ENCODE measurements at regions not wholly inside any gene's neighbourhood (a gene's known extent, or its start where the extent isn't known, plus 50 kb on each side); places are given as distances from the start of the nearest gene placed in this dataset.

GRCh38 chr19:16013851-16014840 is 62.1 kb upstream of the TPM4 start:
- FAIRE-seq (no peak), DNase-seq (ENCODE audit: low read depth, low spot score) (no peak)
- no peaks in the 10 kb centered on the region for H3K36me3 ChIP-seq (ENCODE audit: control insufficient read depth in 2 of 2, extremely low read depth in 1 of 2, insufficient read depth in 2 of 2, low read length in 2 of 2)
- no peaks in the 10 kb centered on the region for H3K9me3 ChIP-seq (replicated peaks; ENCODE audit: control insufficient read depth, insufficient read depth, low read length)
- no peak overlapping the region for H3K4me2 ChIP-seq (ENCODE audit: insufficient read depth, low read length)
- H2AFZ ChIP-seq (ENCODE audit: low read depth, low read length), result no peak overlapping the region
- no peaks in the 10 kb centered on the region for H3K79me2 ChIP-seq (ENCODE audit: control insufficient read depth, insufficient read depth, low read length)
- ChIA-PET CTCF (no interaction called here), POLR2A (no interaction called here)
- no peak overlapping the region for H3K27ac ChIP-seq (ENCODE audit: insufficient read depth, low read depth, low read length)
- no peak overlapping the region for H3K9ac ChIP-seq (replicated peaks; ENCODE audit: extremely low read depth, insufficient read depth, low read length)
- no TSS peak for BruUV-seq (replicated peaks)
- H3K9me1 ChIP-seq (replicated peaks; ENCODE audit: control insufficient read depth, extremely low read depth, insufficient read depth, low read length), result no peaks in the 10 kb centered on the region
- no peak overlapping the region for H3K4me3 ChIP-seq (replicated peaks in 1 of 3; ENCODE audit: insufficient read depth in 1 of 3, low read depth in 1 of 3, low read length in 3 of 3)
- intact Hi-C loops (cut with micrococcal nuclease) (no loop called here), dilution Hi-C loops (cut with MboI; ENCODE audit: extremely low pct_ligation_motif_present, low sequenced_read_pairs) (no loop called here)
- H3K4me1 ChIP-seq (ENCODE audit: control insufficient read depth, extremely low read depth, insufficient read depth, low read length), result no peaks in the 10 kb centered on the region
- TF ChIP-seq EZH2 (IDR thresholded peaks at IDR 0.05; ENCODE audit: borderline replicate concordance, low read depth, low read length, severe bottlenecking) (no peak), MYC (IDR thresholded peaks at IDR 0.05; ENCODE audit: low read depth, low read length) (no peak), POLR2AphosphoS5 (IDR thresholded peaks at IDR 0.05; ENCODE audit: insufficient read depth, low read depth, low read length) (no peak), FOS (IDR thresholded peaks at IDR 0.05; ENCODE audit: borderline replicate concordance, insufficient read depth, low read length) (no peak), JUN (IDR thresholded peaks at IDR 0.05; ENCODE audit: borderline replicate concordance, insufficient read depth, insufficient read length, low read depth) (no peak), POLR2A (IDR thresholded peaks at IDR 0.05; ENCODE audit: low read depth, low read length) (no peak), GATA2 (IDR thresholded peaks at IDR 0.05; ENCODE audit: insufficient read depth, insufficient read length, low read depth, low read length) (no peak)
- TF ChIP-seq, protein P1, sequence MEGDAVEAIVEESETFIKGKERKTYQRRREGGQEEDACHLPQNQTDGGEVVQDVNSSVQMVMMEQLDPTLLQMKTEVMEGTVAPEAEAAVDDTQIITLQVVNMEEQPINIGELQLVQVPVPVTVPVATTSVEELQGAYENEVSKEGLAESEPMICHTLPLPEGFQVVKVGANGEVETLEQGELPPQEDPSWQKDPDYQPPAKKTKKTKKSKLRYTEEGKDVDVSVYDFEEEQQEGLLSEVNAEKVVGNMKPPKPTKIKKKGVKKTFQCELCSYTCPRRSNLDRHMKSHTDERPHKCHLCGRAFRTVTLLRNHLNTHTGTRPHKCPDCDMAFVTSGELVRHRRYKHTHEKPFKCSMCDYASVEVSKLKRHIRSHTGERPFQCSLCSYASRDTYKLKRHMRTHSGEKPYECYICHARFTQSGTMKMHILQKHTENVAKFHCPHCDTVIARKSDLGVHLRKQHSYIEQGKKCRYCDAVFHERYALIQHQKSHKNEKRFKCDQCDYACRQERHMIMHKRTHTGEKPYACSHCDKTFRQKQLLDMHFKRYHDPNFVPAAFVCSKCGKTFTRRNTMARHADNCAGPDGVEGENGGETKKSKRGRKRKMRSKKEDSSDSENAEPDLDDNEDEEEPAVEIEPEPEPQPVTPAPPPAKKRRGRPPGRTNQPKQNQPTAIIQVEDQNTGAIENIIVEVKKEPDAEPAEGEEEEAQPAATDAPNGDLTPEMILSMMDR (IDR thresholded peaks at IDR 0.05; ENCODE audit: extremely low read depth in 1 of 2, insufficient read depth in 1 of 2, low read depth in 1 of 2, low read length in 2 of 2), result no peak
- TF ChIP-seq, protein P2, sequence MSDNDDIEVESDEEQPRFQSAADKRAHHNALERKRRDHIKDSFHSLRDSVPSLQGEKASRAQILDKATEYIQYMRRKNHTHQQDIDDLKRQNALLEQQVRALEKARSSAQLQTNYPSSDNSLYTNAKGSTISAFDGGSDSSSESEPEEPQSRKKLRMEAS (IDR thresholded peaks at IDR 0.05; ENCODE audit: insufficient read depth, insufficient read length), result no peak
- no peaks in the 10 kb centered on the region for H4K20me1 ChIP-seq (replicated peaks; ENCODE audit: control insufficient read depth, extremely low read depth, insufficient read depth, low read length)
- H3K27me3 ChIP-seq (ENCODE audit: control insufficient read depth in 2 of 2, insufficient read depth in 2 of 2, low read length in 2 of 2), result no peaks in the 10 kb centered on the region
